K562 (cell line): ENCODE measurements at regions not wholly inside any gene's neighbourhood (a gene's known extent, or its start where the extent isn't known, plus 50 kb on each side); places are given as distances from the start of the nearest gene placed in this dataset.

Experiments
- ARID2 ChIP-seq: fragments of 450-650 bp; IDR thresholded peaks from 2 replicates; pipeline ENCODE4 v1.6.1; 2017; ENCODE audit warnings: antibody characterized with exemption, mild to moderate bottlenecking
- CXXC5 ChIP-seq: fragments of 250-450 bp; sonication (Bioruptor Pico); IDR thresholded peaks from 2 replicates; pipeline ENCODE4 v1.8.0; 2022; ENCODE audit warnings: inconsistent platforms, mild to moderate bottlenecking, moderate library complexity
- EP300 ChIP-seq: IDR thresholded peaks from 2 replicates; pipeline ENCODE4 v1.6.1; 2012; ENCODE audit warnings: low read length, improper control_type of control experiment
- IFI16 ChIP-seq: fragments of 250-450 bp; sonication (Bioruptor Pico); IDR thresholded peaks from 2 replicates; pipeline ENCODE4 v2.1.2; 2022; ENCODE audit warnings: mild to moderate bottlenecking, inconsistent platforms
- PATZ1 ChIP-seq: fragments of 250-450 bp; sonication (Bioruptor Pico); IDR thresholded peaks from 2 replicates; pipeline ENCODE4 v1.5.0; 2020; ENCODE audit warnings: mild to moderate bottlenecking, borderline replicate concordance
- PCBP1 ChIP-seq: fragments of 200-400 bp; formaldehyde crosslinking; IDR thresholded peaks from 2 replicates; pipeline ENCODE4 v1.6.1; 2018; ENCODE audit warnings: mild to moderate bottlenecking, low read depth, low read length; ENCODE audit not compliant: poor library complexity, severe bottlenecking
- RB1 ChIP-seq: fragments of 450-650 bp; IDR thresholded peaks from 2 replicates; pipeline ENCODE4 v1.6.1; 2017; ENCODE audit warnings: low read depth, mild to moderate bottlenecking
- SMAD4 ChIP-seq: fragments of 250-450 bp; sonication (Bioruptor Pico); conservative IDR thresholded peaks from 2 replicates; pipeline ENCODE4 v1.8.0; 2021; ENCODE audit warnings: inconsistent platforms, mild to moderate bottlenecking, moderate library complexity
- SREBF1 ChIP-seq: fragments of 150-350 bp; IDR thresholded peaks from 2 replicates; pipeline ENCODE4 v1.6.1; 2014; ENCODE audit warnings: antibody characterized with exemption, low read depth, low read length, borderline replicate concordance
- ZBTB1 ChIP-seq: sonication (generic); formaldehyde crosslinking; IDR thresholded peaks from 2 replicates; pipeline ENCODE4 v1.8.1; 2023; ENCODE audit warnings: missing genetic modification reagents, low read depth, mild to moderate bottlenecking, borderline replicate concordance
- ZBTB8A ChIP-seq: fragments of 450-650 bp; IDR thresholded peaks from 2 replicates; pipeline ENCODE4 v1.6.1; 2018; ENCODE audit warnings: mild to moderate bottlenecking, moderate library complexity; ENCODE audit not compliant: partially characterized antibody
- ZNF165 ChIP-seq: fragments of 250-450 bp; sonication (Bioruptor Pico); IDR thresholded peaks from 2 replicates; pipeline ENCODE4 v1.4.0; 2020; ENCODE audit warnings: borderline replicate concordance
- ZNF282 ChIP-seq: sonication (generic); formaldehyde crosslinking; IDR thresholded peaks from 2 replicates; pipeline ENCODE4 v1.8.1; 2023; ENCODE audit warnings: missing genetic modification reagents
- ZNF347 ChIP-seq: fragments of 450-650 bp; formaldehyde crosslinking; IDR thresholded peaks from 2 replicates; pipeline ENCODE4 v1.4.0; 2020; ENCODE audit warnings: low read depth, mild to moderate bottlenecking, moderate library complexity
- ZNF830 ChIP-seq: fragments of 250-450 bp; sonication (Bioruptor Pico); IDR thresholded peaks from 2 replicates; pipeline ENCODE4 v1.5.0; 2021; ENCODE audit warnings: mild to moderate bottlenecking
- TF ChIP-seq, protein P1 (sequence below): fragments of 250-450 bp; sonication (Bioruptor Pico); IDR thresholded peaks from 2 replicates; pipeline ENCODE4 v1.4.0; 2020; ENCODE audit warnings: mild to moderate bottlenecking, moderate library complexity, borderline replicate concordance
- TF ChIP-seq, protein P2 (sequence below), 3 experiments: IDR thresholded peaks in 2 of 3; conservative IDR thresholded peaks in 1 of 3; 2 replicates each; pipeline ENCODE4 v1.5.1; 2011 to 2012; ENCODE audit warnings: low read length in 3 of 3, mild to moderate bottlenecking in 3 of 3, control low read depth in 2 of 3, improper control_type of control experiment in 1 of 3, inconsistent platforms in 1 of 3, low read depth in 1 of 3, mixed read lengths in 1 of 3, moderate library complexity in 1 of 3; ENCODE audit not compliant: insufficient read depth in 2 of 3
- TF ChIP-seq, protein P3 (sequence below): sonication (generic); formaldehyde crosslinking; IDR thresholded peaks from 2 replicates; pipeline ENCODE4 v1.8.0; 2022; ENCODE audit warnings: mild to moderate bottlenecking, missing genetic modification reagents, borderline replicate concordance

- TF ChIP-seq, protein P1, sequence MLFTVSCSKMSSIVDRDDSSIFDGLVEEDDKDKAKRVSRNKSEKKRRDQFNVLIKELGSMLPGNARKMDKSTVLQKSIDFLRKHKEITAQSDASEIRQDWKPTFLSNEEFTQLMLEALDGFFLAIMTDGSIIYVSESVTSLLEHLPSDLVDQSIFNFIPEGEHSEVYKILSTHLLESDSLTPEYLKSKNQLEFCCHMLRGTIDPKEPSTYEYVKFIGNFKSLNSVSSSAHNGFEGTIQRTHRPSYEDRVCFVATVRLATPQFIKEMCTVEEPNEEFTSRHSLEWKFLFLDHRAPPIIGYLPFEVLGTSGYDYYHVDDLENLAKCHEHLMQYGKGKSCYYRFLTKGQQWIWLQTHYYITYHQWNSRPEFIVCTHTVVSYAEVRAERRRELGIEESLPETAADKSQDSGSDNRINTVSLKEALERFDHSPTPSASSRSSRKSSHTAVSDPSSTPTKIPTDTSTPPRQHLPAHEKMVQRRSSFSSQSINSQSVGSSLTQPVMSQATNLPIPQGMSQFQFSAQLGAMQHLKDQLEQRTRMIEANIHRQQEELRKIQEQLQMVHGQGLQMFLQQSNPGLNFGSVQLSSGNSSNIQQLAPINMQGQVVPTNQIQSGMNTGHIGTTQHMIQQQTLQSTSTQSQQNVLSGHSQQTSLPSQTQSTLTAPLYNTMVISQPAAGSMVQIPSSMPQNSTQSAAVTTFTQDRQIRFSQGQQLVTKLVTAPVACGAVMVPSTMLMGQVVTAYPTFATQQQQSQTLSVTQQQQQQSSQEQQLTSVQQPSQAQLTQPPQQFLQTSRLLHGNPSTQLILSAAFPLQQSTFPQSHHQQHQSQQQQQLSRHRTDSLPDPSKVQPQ (CRISPR knock-in tag): no peak
- no peak for TF ChIP-seq RB1
- peak; percentile 100 for TF ChIP-seq EP300
- TF ChIP-seq ZNF347 (CRISPR knock-in tag): no peak
- no peak for TF ChIP-seq ZNF165 (CRISPR knock-in tag)
- TF ChIP-seq ZBTB1 (CRISPR knock-in tag): no peak
- TF ChIP-seq, protein P2, sequence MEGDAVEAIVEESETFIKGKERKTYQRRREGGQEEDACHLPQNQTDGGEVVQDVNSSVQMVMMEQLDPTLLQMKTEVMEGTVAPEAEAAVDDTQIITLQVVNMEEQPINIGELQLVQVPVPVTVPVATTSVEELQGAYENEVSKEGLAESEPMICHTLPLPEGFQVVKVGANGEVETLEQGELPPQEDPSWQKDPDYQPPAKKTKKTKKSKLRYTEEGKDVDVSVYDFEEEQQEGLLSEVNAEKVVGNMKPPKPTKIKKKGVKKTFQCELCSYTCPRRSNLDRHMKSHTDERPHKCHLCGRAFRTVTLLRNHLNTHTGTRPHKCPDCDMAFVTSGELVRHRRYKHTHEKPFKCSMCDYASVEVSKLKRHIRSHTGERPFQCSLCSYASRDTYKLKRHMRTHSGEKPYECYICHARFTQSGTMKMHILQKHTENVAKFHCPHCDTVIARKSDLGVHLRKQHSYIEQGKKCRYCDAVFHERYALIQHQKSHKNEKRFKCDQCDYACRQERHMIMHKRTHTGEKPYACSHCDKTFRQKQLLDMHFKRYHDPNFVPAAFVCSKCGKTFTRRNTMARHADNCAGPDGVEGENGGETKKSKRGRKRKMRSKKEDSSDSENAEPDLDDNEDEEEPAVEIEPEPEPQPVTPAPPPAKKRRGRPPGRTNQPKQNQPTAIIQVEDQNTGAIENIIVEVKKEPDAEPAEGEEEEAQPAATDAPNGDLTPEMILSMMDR (IDR thresholded peaks at IDR 0.05 in 2 of 3, conservative IDR thresholded peaks at IDR 0.05 in 1 of 3; ENCODE audit: insufficient read depth in 2 of 3, low read depth in 1 of 3, low read length in 3 of 3): no peak
- no peak for TF ChIP-seq ARID2
- peak; percentile 48; the same call in 1 of the 2 replicates for TF ChIP-seq SREBF1
- peak; percentile 51 for TF ChIP-seq CXXC5 (CRISPR knock-in tag)
- TF ChIP-seq ZNF282 (CRISPR knock-in tag): no peak
- TF ChIP-seq SMAD4 (CRISPR knock-in tag): peak; percentile 77
- TF ChIP-seq, protein P3, sequence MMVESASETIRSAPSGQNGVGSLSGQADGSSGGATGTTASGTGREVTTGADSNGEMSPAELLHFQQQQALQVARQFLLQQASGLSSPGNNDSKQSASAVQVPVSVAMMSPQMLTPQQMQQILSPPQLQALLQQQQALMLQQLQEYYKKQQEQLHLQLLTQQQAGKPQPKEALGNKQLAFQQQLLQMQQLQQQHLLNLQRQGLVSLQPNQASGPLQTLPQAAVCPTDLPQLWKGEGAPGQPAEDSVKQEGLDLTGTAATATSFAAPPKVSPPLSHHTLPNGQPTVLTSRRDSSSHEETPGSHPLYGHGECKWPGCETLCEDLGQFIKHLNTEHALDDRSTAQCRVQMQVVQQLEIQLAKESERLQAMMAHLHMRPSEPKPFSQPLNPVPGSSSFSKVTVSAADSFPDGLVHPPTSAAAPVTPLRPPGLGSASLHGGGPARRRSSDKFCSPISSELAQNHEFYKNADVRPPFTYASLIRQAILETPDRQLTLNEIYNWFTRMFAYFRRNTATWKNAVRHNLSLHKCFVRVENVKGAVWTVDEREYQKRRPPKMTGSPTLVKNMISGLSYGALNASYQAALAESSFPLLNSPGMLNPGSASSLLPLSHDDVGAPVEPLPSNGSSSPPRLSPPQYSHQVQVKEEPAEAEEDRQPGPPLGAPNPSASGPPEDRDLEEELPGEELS (CRISPR knock-in tag): no peak
- TF ChIP-seq PCBP1: no peak
- TF ChIP-seq ZBTB8A: no peak
- no peak for TF ChIP-seq PATZ1 (CRISPR knock-in tag)
- TF ChIP-seq ZNF830 (CRISPR knock-in tag): no peak
- no peak for TF ChIP-seq IFI16 (CRISPR knock-in tag)
Observed at GRCh38 chr4:55729351-55730279, 90.0 kb upstream of the EXOC1L start (continued).
